Peyer's patch (tissue), 4 donors: ENCODE measurements at regions not wholly inside any gene's neighbourhood (a gene's known extent, or its start where the extent isn't known, plus 50 kb on each side); places are given as distances from the start of the nearest gene placed in this dataset.
"Not testable (repeated sequence)": the region's sequence is repeated elsewhere in the genome, so short reads cannot be mapped to it uniquely, and the experiment has no call there.

ENCODE experiments used
- DNase-seq, 3 donors: peaks; one replicate each; pipeline ENCODE4 v3.0.0-alpha.2; 2017 to 2019
- H3K27ac ChIP-seq, 4 donors: fragments of 200-600 bp; sonication (generic); one replicate each; pipeline ENCODE4 v1.5.1; 2016 to 2019
- H3K27me3 ChIP-seq, 2 donors: fragments of 200-600 bp; sonication (generic); one replicate each; pipeline ENCODE4 v1.5.1; 2019
- H3K36me3 ChIP-seq, 3 donors: fragments of 200-600 bp; sonication (generic); one replicate each; pipeline ENCODE4 v1.5.1; 2016 to 2019
- H3K4me1 ChIP-seq, 4 donors: fragments of 200-600 bp; sonication (generic); one replicate each; pipeline ENCODE4 v1.5.1; 2016 to 2019
- H3K4me3 ChIP-seq, 4 donors: fragments of 200-600 bp; sonication (generic); 1 replicate in 3 of 4; 2 replicates in 1 of 4; pipeline ENCODE4 v1.5.1; 2016 to 2019; ENCODE audit warnings: mild to moderate bottlenecking in 1 of 4
- H3K9me3 ChIP-seq, 4 donors: fragments of 200-600 bp; sonication (generic); one replicate each; pipeline ENCODE4 v1.5.1; 2016 to 2019; ENCODE audit warnings: mild to moderate bottlenecking in 1 of 4
- POLR2A ChIP-seq, 2 donors: fragments of 450-650 bp; IDR thresholded peaks; one replicate each; pipeline ENCODE4 v1.5.1; 2017; ENCODE audit warnings: antibody characterized with exemption in 2 of 2, mild to moderate bottlenecking in 2 of 2, moderate library complexity in 2 of 2
- TF ChIP-seq, protein P1 (sequence below), 6 experiments: fragments of 450-650 bp in 4 of 6; fragments of 200-600 bp in 2 of 6; sonication (generic) in 1 of 6; IDR thresholded peaks; one replicate each; pipeline ENCODE4 v1.5.1; 2017 to 2019; ENCODE audit warnings: antibody characterized with exemption in 6 of 6, mild to moderate bottlenecking in 3 of 6, moderate library complexity in 1 of 6

DNA sequence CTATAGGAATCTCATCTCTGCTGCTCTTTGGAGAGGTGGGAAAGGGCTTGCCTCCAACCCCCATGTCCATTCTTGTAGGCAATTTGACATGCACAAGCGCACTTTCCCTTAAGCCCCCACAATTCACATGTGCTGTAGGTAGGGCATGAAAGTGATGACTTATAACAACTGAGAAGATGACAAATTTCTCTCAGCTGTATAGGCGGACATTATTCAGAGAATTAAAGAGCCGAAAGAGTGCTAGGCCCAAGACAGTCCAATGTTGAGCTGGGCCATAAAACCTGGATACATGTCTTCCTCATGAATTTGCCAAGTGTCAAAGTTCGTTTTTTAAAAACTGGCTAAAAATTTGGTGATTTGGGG lies 106.3 kb upstream of the LYPLAL1 start:
- no peak for DNase-seq
- no peaks in the 10 kb centered on the region for H3K27me3 ChIP-seq
- no peaks in the 10 kb centered on the region for H3K9me3 ChIP-seq
- H3K27ac ChIP-seq = no peak overlapping the region
- TF ChIP-seq POLR2A (IDR thresholded peaks at IDR 0.05) = no peak
- TF ChIP-seq, protein P1, sequence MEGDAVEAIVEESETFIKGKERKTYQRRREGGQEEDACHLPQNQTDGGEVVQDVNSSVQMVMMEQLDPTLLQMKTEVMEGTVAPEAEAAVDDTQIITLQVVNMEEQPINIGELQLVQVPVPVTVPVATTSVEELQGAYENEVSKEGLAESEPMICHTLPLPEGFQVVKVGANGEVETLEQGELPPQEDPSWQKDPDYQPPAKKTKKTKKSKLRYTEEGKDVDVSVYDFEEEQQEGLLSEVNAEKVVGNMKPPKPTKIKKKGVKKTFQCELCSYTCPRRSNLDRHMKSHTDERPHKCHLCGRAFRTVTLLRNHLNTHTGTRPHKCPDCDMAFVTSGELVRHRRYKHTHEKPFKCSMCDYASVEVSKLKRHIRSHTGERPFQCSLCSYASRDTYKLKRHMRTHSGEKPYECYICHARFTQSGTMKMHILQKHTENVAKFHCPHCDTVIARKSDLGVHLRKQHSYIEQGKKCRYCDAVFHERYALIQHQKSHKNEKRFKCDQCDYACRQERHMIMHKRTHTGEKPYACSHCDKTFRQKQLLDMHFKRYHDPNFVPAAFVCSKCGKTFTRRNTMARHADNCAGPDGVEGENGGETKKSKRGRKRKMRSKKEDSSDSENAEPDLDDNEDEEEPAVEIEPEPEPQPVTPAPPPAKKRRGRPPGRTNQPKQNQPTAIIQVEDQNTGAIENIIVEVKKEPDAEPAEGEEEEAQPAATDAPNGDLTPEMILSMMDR (IDR thresholded peaks at IDR 0.05) = no peak
- H3K4me3 ChIP-seq = no peak overlapping the region
- H3K4me1 ChIP-seq = no peaks in the 10 kb centered on the region
- H3K36me3 ChIP-seq = no peaks in the 10 kb centered on the region

DNA sequence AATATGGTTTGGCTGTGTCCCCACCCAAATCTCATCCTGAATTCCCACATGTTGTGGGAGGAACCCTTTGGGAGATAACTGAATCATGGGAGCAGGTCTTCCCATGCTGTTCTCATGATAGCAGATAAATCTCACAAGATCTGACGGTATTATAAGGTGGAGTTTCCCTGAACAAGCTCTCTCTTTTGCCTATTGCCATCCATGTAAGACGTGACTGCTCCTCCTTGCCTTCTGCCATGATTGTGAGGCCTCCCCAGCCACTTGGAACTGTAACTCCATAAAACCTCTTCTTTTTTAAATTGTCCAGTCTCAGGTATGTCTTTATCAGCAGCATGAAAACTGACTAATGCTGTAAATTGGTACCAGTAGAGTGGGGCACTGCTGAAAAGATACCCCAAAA lies 103.3 kb upstream of the LYPLAL1 start:
- H3K27ac ChIP-seq, H3K27me3 ChIP-seq: not testable (repeated sequence)

DNA sequence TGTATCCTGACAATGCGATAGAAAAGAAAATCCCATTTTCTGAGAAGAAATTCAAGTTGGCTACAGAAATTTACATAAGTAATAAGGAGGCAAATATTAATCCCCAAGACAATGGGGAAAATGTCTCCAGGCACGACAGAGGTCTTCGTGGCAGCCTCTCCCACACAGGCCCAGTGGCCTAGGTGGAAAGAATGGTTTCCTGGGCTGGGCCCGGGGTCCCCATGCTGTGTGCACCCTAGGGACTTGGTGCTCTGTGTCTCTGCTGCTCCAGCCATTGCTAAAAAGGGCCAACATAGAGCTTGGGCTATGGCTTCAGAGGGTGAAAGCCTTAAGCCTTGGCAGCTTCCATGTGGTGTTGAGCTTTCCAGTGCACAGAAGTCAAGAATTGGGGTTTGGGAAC lies 102.5 kb upstream of the LYPLAL1 start:
- Histone ChIP-seq H3K36me3 (no peaks in the 10 kb centered on the region), H3K4me1 (no peaks in the 10 kb centered on the region), H3K27ac (no peak overlapping the region), H3K27me3 (no peaks in the 10 kb centered on the region), H3K9me3 (no peaks in the 10 kb centered on the region), H3K4me3 (no peak overlapping the region)
- no peak for TF ChIP-seq POLR2A (IDR thresholded peaks at IDR 0.05)
- TF ChIP-seq, protein P1 (IDR thresholded peaks at IDR 0.05) = no peak
- no peak for DNase-seq

More for the DNA sequence above, 103.3 kb upstream of the LYPLAL1 start:
- not testable (repeated sequence) for H3K9me3 ChIP-seq, H3K4me3 ChIP-seq, H3K36me3 ChIP-seq, H3K4me1 ChIP-seq, DNase-seq

DNA sequence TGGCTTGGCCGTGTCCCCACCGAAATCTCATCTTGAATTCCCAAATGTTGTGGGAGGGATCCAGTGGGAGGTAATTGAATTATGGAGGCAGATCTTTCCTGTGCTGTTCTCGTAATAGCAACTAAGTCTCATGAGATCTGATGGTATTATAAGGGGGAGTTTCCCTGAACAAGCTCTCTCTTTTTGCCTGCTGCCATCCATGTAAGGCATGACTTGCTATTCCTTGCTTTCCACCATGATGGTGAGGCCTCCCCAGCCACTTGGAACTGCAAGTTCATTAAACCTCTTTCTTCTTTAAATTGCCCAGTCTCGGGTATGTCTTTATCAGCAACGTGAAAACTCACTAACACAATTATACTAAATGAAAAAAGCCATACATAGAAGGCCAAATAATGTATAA lies 101.3 kb upstream of the LYPLAL1 start:
- no peaks in the 10 kb centered on the region for H3K36me3 ChIP-seq
- no peak for DNase-seq
- TF ChIP-seq, protein P1 (IDR thresholded peaks at IDR 0.05) = no peak

DNA sequence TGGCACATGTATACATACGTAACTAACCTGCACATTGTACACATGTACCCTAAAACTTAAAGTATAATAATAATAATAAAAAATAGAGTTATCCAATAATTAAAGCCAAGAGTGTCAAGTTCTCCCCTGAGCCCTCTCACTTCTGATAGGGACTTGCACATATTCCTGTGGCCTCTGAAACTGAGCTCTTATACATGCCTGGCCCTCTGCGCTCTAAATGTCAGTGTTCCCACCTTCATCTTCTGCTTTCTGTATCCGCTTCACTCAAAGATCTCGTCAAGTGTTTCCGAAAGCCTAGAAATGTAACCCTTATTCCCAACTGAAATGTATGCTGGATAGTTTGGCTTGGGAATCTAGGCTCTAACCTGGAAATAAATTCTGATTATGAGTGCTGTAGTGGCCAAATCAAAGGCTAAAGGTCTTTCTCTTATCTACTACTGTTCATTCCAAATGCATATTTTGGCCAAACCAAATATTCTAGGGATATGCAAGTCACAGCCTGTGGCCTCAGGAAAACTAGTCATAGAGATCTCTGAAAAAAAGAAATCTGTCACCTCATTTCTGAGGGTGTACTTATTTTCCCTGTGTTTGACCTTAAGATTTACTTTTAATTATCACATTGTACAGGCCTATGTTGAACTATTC lies 99.5 kb upstream of the LYPLAL1 start:
- no peak overlapping the region for H3K27ac ChIP-seq
- TF ChIP-seq, protein P1 (IDR thresholded peaks at IDR 0.05) = no peak
- no peak for TF ChIP-seq POLR2A (IDR thresholded peaks at IDR 0.05)
- no peaks in the 10 kb centered on the region for H3K9me3 ChIP-seq
- no peaks in the 10 kb centered on the region for H3K36me3 ChIP-seq
- no peaks in the 10 kb centered on the region for H3K4me1 ChIP-seq
- H3K27me3 ChIP-seq = no peaks in the 10 kb centered on the region
- DNase-seq = no peak
- H3K4me3 ChIP-seq = no peak overlapping the region

More for the DNA sequence above, 101.3 kb upstream of the LYPLAL1 start:
- Histone ChIP-seq H3K4me3 (no peak overlapping the region), H3K27me3 (no peaks in the 10 kb centered on the region), H3K27ac (no peak overlapping the region), H3K9me3 (no peaks in the 10 kb centered on the region), H3K4me1 (no peaks in the 10 kb centered on the region)

DNA sequence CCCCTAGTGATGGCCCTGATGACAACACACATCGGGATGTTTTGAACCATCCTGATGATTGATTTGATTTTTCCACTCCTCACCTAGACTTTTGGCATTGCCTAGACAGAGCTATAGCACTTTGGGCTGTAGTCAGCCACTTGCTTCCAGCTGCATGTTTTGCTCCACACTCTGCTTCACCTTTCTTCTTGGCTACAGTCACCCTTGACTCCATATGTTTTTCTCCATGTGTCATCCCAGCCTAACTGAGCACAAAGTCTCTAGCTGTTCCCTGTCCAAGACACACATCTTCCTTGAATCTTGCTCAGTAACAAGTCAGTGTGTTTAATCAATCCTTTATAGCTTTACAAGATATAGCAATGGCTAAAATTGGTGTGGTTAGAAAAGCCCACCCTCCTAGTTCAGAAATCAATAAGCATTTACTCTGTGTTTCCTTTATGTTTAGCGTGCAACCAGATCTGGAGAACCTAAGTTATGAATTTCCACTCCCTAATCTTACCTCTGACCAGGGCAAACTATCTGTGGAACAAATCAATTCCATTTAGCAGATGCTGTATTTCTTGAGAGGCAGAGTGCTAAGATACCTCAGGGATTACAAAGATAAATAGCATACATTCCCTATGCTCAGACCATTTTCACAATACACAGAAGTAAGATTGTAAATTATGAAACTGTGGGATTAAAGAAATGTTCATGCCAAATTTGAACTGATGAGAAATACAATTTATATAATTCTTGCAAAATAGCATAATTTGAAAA lies 98.4 kb upstream of the LYPLAL1 start:
- no peaks in the 10 kb centered on the region for H3K9me3 ChIP-seq
- H3K36me3 ChIP-seq = no peaks in the 10 kb centered on the region
- no peaks in the 10 kb centered on the region for H3K4me1 ChIP-seq
- no peak for DNase-seq
- H3K27me3 ChIP-seq = no peaks in the 10 kb centered on the region
- H3K27ac ChIP-seq = no peak overlapping the region
- TF ChIP-seq, protein P1 (IDR thresholded peaks at IDR 0.05) = no peak
- TF ChIP-seq POLR2A (IDR thresholded peaks at IDR 0.05) = no peak
- H3K4me3 ChIP-seq = no peak overlapping the region
